Frontal cortex (tissue), 3 donors: ENCODE measurements at regions not wholly inside any gene's neighbourhood (a gene's known extent, or its start where the extent isn't known, plus 50 kb on each side); places are given as distances from the start of the nearest gene placed in this dataset.

ENCODE experiments used
- DNase-seq, 2 donors: peaks; one replicate each; pipeline ENCODE4 v3.0.0; 2012; ENCODE audit warnings: low spot score in 2 of 2
- FAIRE-seq: peaks from 2 replicates; lab custom pipeline; 2012; peaks lifted over from hg19 to GRCh38; lab: Jason Lieb, UNC
- donor health status: control.
- donor health status: control.
- donor health status: control.

DNA sequence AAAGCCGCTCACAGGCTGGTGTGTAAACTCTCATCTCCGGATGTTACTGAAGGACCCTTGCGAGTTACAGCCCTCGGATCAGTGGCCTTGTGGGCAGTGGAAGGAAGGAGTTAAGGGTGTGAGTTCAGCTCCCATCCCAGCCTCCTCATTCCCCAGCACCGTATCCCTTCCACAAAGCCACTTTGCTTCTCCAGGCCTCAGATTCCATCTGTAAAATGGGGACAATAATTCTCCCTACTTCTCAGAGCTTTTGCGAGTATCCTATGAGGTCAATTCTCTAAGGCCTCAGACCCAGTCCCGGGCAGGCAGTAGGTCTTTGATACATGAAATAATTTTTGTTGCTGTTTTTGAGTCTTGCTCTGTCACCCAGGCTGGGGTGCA is 141.3 kb downstream of the C9orf50 start:
- FAIRE-seq (no peak), DNase-seq (no peak)

DNA sequence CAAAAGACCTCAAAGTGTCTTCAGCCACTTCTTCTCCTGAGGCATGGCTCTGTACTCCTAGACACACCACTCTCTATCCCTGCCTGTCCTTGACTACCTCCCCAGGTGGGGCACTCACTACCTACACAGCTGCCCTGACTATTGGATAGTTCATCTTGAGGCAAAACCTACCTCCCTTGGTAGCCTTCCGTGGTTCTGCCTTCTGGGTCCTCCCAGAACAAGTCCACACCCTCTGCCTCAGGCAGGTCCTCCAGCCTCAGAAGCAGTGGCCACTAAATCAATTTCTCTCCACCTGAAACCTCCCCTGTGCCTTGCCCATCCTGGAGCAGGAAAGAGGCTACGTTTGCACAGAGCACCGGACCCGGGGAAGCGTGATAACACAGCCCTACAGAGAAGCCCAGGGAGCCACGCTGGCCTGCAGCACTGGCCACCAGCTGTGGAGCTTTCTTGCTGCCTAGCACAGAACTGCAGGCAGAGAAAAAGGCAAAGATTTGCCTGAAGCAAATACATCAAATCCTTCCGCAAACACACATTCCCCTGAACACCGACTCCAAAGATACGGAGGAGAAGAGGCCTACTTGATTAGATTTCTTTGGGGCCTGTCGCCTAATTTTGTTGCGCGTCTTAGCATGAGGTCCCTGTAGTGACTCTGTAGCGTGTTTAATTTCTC is 141.8 kb downstream of the C9orf50 start:
- no peak for FAIRE-seq
- DNase-seq: no peak

DNA sequence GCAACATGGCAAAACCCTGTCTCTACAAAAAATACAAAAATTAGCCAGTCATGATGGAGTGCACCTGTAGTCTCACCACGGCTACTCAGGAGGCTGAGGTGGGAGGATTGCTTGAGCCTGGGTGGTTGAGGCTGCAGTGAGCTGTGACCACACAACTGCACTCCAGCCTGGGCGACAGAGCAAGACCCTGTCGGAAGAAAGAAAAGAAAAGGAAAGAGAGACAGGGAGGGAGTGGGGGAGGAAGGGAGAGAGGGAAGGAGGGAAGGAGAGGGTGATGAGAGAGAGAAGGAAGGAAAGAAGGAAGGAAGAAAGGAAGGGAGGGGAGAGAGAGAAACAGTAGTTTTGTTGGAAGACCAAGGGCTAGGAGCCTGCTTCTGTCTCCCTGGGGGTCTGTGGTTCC is 142.4 kb downstream of the C9orf50 start:
- FAIRE-seq (no peak), DNase-seq (no peak)

DNA sequence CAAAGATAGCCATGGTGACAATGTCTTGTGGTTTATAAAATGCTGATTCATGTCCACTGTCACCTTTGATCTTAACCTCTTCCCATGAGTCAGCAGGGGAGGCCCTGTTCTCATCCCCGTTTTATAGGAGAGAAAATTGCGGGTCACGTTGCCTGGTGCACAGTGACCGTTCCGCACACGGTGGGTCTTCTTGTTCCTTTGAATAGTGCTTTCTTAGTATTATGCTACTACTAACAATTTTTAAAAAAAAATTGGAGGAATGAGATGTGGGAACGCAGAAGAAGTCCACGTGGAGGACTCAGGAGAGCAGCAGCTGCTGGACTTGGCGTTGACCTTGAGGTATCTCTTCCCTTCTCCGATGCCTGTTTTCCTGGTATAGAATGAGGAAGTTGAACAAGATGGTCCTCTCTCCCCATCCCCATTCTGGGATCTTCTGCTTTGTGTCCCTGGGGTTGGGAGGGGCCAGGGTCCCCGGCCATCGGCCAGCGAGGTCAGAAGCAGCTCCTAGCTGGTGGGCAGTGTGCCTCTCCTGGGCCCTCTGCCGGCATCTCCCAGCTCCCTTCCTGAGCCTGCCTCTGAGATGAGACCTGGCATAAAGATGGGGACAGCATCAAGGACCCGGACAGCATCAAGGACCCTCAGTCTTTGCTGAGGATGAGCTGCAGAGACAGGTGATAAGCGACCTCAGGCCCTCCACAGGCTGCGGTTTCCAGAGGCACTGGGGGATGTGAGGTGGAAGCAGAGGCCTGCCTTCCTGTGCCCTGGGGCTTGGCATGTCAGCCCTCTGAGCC is 143.9 kb downstream of the C9orf50 start:
- DNase-seq (no peak), FAIRE-seq (no peak)

DNA sequence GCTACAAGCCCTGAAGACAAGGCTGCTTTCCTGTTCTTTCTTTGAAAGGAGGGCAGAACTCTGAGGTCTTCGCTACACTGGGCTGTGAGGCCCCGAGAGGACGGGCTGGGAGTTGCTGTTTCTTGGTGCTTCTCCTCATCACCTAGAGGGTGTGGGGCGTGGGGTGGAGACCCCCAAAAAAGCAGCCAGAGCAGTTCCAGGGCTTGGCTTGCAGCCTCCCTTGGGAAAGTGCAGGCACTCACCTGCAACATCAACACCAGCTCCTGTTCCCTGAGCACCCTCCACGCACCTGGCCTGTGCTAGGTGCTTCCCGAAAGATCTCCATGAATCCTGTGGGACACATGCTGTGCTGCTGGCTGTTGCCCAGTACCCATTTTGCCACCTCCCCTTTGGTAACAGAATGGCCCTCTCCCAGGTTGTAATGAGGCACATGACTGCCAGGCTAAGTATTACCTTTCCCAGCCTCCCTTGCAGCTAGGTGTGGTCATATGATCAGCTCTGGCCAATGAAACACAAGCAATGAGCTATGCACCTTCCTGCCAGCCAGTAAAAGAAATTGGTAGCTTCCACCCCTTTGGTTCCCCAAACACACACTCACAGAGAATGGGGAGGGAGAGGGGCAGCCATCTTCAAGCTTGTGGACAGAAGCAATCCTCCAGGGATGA is 146.0 kb downstream of the C9orf50 start:
- DNase-seq (no peak), FAIRE-seq (no peak)

DNA sequence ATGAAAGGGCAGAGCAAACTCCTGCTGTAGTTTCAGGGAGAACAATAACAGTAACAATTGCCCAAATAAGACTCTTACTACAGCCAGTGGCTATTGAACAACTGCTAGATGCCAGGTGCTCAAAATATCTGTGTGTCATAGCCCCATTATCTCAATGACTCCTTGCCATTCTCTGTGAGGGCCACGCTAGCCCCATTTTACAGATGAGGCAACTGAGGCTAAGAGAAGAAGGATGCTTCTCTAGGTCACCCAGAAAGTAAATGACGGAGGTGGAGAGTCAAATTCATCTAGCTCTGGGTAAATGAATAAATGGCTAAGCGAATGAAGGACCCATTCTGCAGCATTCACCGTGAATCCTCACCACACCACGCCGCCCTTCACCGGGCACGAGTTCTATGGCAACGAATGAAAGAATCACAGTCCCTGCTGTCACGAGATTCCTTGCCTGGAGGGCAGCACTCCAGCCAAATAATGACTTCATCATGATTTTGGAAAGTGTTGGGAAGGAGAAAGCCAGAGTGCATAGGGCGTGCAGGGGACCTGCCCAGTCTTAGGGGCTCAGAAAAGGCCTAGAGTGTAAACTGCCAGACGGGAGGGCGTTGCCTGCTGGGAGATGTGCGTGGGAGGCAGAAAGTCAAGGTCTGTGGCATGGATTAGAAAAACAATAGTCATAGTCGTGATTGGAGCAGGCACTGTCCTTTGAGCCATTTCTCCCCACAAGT is 147.2 kb downstream of the C9orf50 start:
- DNase-seq: no peak

DNA sequence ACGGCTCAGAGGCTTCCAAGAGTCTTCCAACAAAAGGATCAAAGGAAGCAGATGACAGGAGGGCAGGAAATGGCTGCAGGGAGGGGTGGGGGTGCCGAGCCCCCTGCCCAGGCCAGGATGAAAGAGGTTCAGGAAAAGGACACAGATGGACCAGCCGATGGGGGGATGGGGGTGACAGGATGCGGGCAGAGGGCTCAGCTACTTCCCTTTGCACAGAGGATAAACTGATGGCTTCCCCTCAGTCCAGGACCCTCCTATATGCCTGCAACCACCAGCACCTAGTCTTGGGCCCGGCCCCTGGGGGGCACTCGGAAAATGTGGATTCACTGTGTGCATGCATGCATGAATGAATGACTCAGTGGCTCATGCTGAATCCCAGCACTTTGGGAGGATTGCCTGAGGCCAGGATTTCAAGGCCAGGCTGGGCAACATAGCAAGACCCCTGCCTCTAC is 148.2 kb downstream of the C9orf50 start:
- FAIRE-seq (no peak), DNase-seq (no peak)

More for the DNA sequence above, 147.2 kb downstream of the C9orf50 start:
- FAIRE-seq: no peak

DNA sequence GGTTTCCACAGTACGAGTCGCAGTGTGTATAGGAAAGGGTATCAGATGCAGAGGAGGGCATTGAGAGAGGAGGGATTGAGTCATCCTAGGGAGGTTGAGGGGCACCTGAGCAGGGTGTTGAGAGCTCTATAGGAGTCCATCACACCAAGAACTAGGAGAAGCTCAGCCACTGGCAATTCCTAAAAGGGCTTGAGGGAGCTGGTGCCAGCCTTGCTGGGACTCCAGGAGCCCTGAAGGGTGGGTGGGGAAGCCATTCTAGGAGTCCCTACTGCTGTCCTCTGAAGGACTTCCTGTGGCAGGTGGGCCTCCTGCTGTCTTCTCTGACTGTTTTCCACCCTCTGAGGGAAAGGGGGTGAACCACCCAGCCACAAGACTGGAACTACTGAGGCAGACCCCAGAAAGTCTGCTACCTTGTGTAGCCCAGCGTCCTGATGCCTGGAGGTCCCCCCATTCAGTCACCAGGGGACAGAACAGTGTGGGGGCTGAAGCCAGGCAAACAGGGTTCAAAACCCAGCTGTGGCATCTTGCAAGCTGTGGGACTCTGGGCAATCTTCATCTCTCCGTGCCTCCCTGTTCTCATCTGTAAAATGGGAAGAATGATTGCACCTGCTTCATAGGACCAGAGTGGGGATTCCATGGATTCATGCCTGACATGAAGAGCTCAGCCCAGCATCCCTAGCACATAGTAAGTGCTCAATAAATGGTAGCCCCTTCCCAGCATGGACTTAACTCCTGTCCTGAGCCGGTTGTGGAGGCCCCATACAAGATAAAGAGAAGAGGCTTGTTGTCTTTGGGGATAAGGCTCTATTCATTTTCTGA is 149.5 kb downstream of the C9orf50 start:
- DNase-seq (no peak), FAIRE-seq (no peak)

DNA sequence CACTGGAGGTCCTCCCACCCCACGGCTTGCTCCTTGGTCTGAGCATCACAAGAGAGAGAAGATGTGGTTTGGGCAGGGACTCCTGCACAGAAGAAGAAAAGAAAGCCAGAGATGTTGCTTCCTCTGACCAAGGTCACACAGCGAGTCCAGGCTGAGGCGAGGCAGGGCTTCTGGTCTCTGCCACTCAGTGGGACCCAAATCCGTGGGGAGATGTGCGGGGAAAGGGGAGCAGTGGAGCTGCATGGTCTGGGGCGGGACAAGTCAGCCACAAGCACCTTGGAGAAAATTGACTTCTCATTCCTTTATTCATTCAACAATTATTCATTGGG is 150.9 kb downstream of the C9orf50 start:
- DNase-seq: no peak
- no peak for FAIRE-seq

DNA sequence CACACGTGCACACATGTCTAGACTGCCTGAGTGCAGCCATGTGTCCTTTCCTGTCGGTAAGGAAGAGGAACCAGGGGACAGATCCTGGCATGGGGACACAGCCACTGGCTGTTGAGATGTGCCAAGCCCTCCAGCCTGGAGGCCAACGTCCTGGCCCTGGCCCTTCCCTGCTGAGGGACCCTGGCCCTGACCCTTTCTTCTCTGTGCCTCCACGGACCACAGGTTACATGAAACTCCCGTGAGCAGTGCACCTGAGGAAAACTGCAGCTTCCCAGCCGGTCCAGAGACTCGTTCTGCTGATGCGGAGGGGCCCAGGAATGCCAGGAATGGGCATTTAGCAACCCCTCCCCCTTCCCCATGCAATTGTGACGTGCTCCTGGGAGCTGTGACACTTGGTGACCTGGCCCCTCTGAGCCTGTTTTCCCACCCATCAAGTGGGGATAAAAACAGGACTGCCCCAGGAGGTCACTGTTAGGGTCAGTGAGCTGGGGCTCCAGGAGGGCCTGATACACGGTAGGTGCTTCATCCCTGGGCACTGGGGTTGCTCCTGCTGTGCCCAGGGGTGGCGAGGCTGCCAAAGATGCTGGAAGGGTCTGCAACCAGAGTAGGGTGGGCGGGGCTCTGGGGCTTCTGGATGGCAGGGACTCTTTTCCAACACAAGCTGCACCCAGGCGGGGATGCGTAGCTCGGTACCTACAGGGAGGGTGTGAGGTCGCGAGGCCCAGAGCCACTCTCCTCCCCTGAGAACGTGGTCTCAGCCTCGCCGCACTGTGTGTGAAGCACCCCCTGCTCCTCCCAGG is 151.5 kb downstream of the C9orf50 start:
- FAIRE-seq: no peak
- no peak for DNase-seq

DNA sequence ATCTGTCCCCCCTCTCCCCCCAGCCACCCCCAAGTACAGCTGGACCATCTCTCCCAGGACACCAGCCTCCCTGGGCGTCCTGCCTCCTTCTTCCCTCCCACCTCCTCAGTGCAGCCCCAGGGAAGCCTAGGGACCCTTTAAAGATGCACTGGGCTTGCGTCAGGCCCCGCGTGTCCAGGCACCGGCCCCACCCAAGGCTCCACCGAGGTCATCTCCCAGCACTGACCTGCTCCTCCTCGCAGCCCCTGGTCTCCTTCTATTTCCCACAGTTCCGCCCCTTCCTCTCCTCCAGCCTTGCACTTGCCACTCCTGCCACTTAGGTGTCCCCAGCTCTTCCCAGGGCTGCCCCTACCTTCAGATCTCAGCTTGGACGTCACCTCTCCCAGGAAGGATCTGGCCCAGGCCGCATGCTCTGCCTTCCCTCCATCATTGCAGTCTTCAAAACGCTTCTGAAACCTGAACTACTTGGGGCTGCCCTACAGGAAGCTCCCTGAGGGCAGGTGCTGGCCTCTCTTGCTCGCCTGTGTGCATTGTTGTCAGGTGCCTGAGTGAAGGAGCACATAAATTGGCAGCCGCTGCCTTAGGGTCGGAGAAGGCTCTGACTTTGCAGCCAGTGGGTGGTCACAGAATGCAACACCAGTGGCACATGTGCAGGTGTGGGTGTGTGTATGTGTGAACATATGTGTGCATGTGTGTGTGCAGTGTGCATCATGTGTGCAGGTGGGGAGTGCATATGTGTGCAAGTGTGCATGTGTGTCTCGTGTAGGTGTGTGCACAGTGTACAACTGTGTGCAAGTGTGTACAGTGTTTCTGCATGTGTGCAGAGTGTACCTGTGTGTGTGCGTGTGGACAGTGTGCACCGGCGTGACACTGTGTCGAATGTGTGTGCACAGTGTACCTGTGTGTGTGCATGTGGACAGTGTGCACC is 152.9 kb downstream of the C9orf50 start:
- FAIRE-seq (no peak), DNase-seq (no peak)

DNA sequence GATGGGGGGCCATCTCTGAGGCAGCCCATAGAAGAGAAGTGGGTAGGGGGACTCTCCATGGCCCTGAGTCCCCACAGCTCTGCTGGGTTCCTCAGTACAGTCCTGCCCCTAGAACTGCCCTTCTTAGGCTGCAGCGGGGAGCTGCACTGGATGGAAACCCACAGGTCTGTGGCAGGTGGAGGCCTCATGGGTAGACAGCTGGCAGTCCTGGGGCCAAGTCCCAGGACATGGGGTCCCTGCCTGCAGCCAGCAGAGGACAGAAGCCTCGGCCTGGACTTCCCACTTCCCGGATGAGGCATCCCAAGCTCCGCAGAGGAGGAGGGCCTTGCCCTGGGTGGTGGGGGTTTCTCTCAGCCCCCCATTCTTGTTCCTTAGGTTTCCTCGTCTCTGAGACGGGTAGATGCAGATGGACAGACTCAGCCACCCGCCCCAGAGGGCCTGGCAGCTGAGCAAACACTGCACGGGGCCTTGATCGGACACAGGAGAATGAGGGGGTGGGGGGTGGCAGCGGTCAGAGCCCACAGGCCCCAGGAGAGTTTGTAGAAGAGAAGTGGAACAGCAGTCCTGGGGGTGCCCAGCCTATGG is 153.8 kb downstream of the C9orf50 start:
- DNase-seq (no peak), FAIRE-seq (no peak)

DNA sequence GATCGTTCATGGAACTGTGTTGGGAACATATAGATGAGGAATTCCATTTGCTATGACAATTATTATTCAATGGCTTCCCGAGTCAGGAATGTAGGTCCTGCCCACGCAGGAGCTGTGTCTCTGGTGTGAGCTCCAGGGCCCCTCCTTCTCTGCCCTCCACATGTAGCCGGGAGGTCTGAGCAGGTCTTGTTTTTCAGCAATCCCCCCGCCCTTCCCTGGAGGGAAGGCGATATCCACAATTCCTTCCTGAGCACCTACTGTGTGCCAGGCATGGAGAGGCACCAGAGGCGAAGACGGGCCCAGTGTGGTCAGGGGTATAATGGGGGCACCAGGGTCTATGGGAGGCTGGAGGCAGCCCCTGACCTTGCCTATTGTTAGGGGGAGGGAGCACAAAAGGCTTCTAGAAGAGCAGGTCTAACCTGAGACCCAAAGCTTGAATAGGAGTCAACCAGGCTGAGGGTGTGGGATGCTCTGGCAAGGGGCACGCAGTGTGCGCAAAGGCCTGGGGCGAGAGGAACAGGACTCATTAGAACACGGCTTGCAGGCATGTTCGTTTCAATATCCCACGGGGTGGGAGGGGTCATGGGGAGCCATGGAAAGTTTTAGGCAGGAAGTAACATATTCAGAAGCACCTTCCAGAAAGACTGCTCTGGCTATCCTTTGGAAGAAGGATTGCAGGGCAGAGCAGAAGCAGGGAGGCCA is 154.9 kb downstream of the C9orf50 start:
- DNase-seq (no peak), FAIRE-seq (no peak)

DNA sequence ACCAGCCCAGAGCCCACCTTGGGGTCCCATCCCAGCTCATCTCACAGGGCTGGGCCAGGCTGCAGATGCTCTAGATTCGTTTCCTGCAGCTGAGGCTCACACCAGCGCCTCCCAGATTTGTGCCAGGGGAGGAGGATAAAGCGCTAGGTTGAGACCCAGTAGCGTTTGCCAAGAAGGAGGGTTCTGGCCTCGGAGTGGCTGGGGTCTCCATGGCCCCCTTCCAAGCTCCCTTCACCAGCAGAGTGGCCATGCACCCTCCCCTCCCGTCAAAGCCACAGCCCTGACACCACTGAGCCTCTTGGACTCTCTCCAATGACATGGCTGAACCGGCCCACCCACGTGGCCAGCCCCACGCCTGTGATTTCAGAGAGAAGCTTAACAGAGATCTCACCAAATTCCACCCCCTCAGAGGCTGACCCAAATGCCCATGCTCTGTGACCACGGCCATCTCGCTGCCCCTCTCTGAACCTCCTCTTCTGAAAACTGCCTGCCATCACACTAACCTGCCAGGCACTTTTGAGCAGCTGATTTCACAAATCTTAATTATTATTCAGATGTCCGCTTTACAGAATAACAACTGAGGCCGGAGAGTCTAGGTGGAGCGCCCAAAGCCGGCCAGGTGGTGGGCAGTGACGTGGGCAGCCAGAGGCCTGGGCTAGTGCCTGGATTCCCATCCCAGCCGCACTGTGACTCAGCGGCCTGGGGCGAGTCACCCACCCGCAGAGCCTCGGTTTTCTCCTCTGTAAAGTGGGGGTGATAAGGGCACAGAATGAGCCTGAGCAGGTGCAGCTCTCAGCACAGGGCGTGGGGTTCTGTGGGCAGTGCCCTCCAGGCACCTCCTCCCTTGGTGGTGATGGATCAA is 155.7 kb downstream of the C9orf50 start:
- no peak for FAIRE-seq

DNA sequence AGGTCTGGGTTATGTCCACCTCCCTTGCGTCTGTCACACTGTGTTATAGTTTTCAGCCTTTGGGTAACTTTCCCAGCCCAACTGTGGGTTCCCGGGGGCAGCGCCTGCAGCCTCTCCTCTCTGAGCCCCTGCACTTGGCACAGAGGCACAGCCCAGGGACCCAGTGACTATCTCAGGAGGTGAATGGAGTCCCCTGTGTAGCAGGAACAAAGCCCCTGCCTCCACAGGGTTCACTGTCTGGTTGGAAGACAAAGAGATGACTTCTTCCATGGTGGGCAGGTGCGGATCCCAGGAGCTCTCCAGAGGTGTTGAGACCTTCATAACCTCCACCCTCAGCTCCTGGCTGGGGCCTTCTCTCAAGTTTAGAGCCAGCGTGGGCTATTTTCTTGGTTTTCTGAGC is 156.9 kb downstream of the C9orf50 start:
- DNase-seq: no peak
- no peak for FAIRE-seq

More for the DNA sequence above, 155.7 kb downstream of the C9orf50 start:
- no peak for DNase-seq

DNA sequence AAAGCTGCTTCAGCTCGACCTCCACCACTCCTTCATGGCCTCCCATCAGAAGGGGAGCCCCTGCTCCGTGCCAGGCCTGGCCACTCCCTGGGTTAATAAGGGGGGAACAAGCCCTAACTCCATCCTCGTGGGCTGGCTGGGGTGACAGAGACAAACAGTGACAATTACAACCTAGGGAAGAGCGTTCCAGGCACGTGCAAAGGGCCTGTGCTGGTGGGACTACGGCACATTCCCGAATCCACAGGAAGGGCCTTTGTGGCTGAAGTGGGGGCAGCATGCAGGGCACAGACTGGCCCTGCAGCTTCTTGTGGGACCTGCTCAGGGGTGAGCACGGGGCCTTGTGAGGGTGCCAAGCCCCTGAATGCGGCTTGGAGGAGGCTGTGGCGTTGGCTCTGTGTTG is 157.4 kb downstream of the C9orf50 start:
- DNase-seq (no peak), FAIRE-seq (no peak)
